GM23248 (cell line): ENCODE measurements at regions not wholly inside any gene's neighbourhood (a gene's known extent, or its start where the extent isn't known, plus 50 kb on each side); places are given as distances from the start of the nearest gene placed in this dataset.
"Not testable (repeated sequence)": the region's sequence is repeated elsewhere in the genome, so short reads cannot be mapped to it uniquely, and the experiment has no call there.

Experiments used
- DNase-seq: peaks from one replicate; pipeline ENCODE4 v3.0.0-alpha.2; 2015
- H2AFZ ChIP-seq: fragments of 200-600 bp; sonication (generic); 2 replicates; pipeline ENCODE4 v1.6.1; 2016; ENCODE audit warnings: antibody characterized with exemption
- H3F3A ChIP-seq: fragments of 200-600 bp; sonication (generic); 2 replicates; pipeline ENCODE4 v1.6.1; 2016; ENCODE audit warnings: mild to moderate bottlenecking, antibody characterized with exemption, mixed run types; ENCODE audit not compliant: insufficient read depth
- H3K27ac ChIP-seq: fragments of 200-600 bp; sonication (generic); 2 replicates; pipeline ENCODE4 v1.5.1; 2016; ENCODE audit warnings: mild to moderate bottlenecking
- H3K27me3 ChIP-seq: fragments of 200-600 bp; sonication (generic); replicated peaks from 2 replicates; pipeline ENCODE4 v1.6.1; 2016; ENCODE audit warnings: mild to moderate bottlenecking; ENCODE audit not compliant: insufficient read depth
- H3K36me3 ChIP-seq: fragments of 200-600 bp; sonication (generic); 2 replicates; pipeline ENCODE4 v1.6.1; 2016; ENCODE audit warnings: low read depth, mild to moderate bottlenecking
- H3K4me1 ChIP-seq: fragments of 200-600 bp; sonication (generic); 2 replicates; pipeline ENCODE4 v1.6.1; 2016; ENCODE audit warnings: mild to moderate bottlenecking; ENCODE audit not compliant: insufficient read depth
- H3K4me2 ChIP-seq: fragments of 200-600 bp; sonication (generic); one replicate; pipeline ENCODE4 v1.6.1; 2016; ENCODE audit warnings: mild to moderate bottlenecking; ENCODE audit not compliant: unreplicated experiment
- H3K4me3 ChIP-seq: fragments of 200-600 bp; sonication (generic); 2 replicates; pipeline ENCODE4 v1.5.1; 2016; ENCODE audit warnings: mild to moderate bottlenecking
- H3K79me2 ChIP-seq: fragments of 200-600 bp; sonication (generic); 2 replicates; pipeline ENCODE4 v1.6.1; 2016; ENCODE audit warnings: mild to moderate bottlenecking; ENCODE audit not compliant: insufficient read depth
- H3K9ac ChIP-seq: fragments of 200-600 bp; sonication (generic); 2 replicates; pipeline ENCODE4 v1.6.1; 2016; ENCODE audit warnings: mild to moderate bottlenecking
- H3K9me2 ChIP-seq: fragments of 200-600 bp; sonication (generic); 2 replicates; pipeline ENCODE4 v1.6.1; 2016; ENCODE audit warnings: mixed run types, mild to moderate bottlenecking, moderate library complexity; ENCODE audit not compliant: insufficient read depth
- H3K9me3 ChIP-seq: fragments of 200-600 bp; sonication (generic); one replicate; pipeline ENCODE4 v1.6.1; 2017; ENCODE audit warnings: low read depth
- H4K20me1 ChIP-seq: fragments of 200-600 bp; sonication (generic); 2 replicates; pipeline ENCODE4 v1.6.0; 2016; ENCODE audit not compliant: insufficient read depth
- EZH2 ChIP-seq: fragments of 200-600 bp; sonication (generic); IDR thresholded peaks from 2 replicates; pipeline ENCODE4 v1.6.1; 2018; ENCODE audit warnings: antibody characterized with exemption, mild to moderate bottlenecking; ENCODE audit not compliant: insufficient read depth, poor library complexity, severe bottlenecking
- EZH2phosphoT487 ChIP-seq: fragments of 200-600 bp; sonication (generic); IDR thresholded peaks from 2 replicates; pipeline ENCODE4 v1.6.1; 2018; ENCODE audit warnings: antibody characterized with exemption, moderate library complexity, mild to moderate bottlenecking, low read depth; ENCODE audit not compliant: insufficient read depth
- WGBS, 2 experiments: methylation state at CpG; one replicate each; pipeline ENCODE4 v1.1.6; 2015 to 2017; ENCODE audit warnings: low lambda C conversion rate in 2 of 2, low coverage in 1 of 2; ENCODE audit errors: missing lambda C conversion rate in 2 of 2; 5-methylcytosine and 5-hydroxymethylcytosine counted together
- in situ Hi-C: fragments of 300-500 bp; cut with MboI; formaldehyde crosslinking; loops from 2 replicates; pipeline ENCODE4 v1.15.0; 2020

DNA sequence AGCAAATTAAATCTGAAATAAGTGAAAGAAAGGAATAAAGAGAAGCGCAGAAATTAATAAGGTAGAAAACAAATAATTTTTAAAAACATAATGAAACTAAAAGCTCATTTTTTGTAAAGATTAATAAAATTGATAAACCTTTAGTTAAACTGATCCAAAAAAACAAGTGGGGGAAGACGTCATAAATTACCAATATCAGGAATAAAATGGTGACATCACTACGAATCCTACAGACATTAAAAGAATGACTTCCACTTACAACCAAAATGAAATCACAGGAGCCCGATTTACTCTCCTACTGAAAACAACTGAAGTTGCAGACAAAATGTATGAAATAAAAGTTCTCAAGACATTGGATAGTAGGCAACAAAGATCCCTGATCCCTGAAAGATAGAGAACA lies 68.1 kb upstream of the IFFO2 start:
- TF ChIP-seq EZH2phosphoT487 (no peak), EZH2 (no peak)
- DNase-seq: no peak
- H3K4me3 ChIP-seq: no peak overlapping the region
- no peaks in the 10 kb centered on the region for H3K36me3 ChIP-seq
- H3F3A ChIP-seq: no peaks in the 10 kb centered on the region
- no peak overlapping the region for H2AFZ ChIP-seq
- H4K20me1 ChIP-seq: no peaks in the 10 kb centered on the region
- no peaks in the 10 kb centered on the region for H3K79me2 ChIP-seq
- in situ Hi-C loops: no loop called here
- H3K9me3 ChIP-seq: no peaks in the 10 kb centered on the region
- H3K4me1 ChIP-seq: no peaks in the 10 kb centered on the region
- no peaks in the 10 kb centered on the region for H3K9me2 ChIP-seq
- no peak overlapping the region for H3K27ac ChIP-seq
- WGBS, 2 experiments: 68 to 76% methylated on average over 4 of the region's 4 CpGs
- H3K27me3 ChIP-seq: no peaks in the 10 kb centered on the region
- no peak overlapping the region for H3K9ac ChIP-seq
- H3K4me2 ChIP-seq: no peak overlapping the region

DNA sequence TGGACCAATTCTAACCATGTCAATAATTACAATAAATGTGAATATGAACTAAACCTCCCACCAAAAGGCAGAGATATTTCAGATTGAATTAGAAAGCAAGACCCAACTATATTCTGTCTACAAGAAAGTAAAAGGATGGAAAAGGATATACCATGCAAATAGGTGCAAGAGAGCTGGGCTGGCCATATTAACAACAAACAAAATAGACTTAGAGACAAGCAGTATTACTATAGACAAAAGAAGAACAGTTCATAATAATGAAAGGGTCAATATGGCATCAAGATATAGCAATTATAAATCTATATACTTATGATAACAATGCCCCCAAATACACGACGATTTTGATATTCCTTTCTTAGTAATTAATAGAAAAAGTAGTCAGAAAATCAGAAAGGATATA lies 67.3 kb upstream of the IFFO2 start:
- Histone ChIP-seq H3K79me2 (no peaks in the 10 kb centered on the region), H3K4me1 (no peaks in the 10 kb centered on the region), H3K9me2 (no peaks in the 10 kb centered on the region), H3K27ac (no peak overlapping the region), H2AFZ (no peak overlapping the region), H3K36me3 (no peaks in the 10 kb centered on the region), H3K9me3 (no peaks in the 10 kb centered on the region), H3K9ac (no peak overlapping the region), H3K4me3 (no peak overlapping the region), H3F3A (no peaks in the 10 kb centered on the region), H3K27me3 (no peaks in the 10 kb centered on the region), H3K4me2 (no peak overlapping the region), H4K20me1 (no peaks in the 10 kb centered on the region)
- TF ChIP-seq EZH2phosphoT487: no peak
- TF ChIP-seq EZH2: no peak
- in situ Hi-C loops: no loop called here
- WGBS, 2 experiments: 89 to 98% methylated on average over 2 of the region's 2 CpGs
- no peak for DNase-seq

DNA sequence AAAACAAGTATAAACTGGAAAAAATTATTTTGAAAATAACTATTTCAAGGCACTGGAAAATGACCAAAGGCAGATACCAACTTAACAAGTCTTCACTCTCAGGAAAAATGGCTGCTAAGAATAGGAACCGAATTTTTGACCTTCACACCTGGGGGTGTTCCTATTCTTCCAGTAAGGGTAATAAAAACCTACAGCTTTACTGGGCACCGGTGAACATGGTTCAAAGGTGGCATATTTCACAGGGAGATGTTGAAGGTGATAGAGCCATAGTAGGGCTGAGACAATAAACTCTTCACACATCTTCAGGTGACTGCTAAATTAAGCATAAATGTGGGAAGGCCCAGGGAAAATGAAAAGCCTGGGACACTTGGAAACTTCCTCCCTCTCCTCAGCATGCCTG lies 65.4 kb upstream of the IFFO2 start:
- H2AFZ ChIP-seq: no peak overlapping the region
- H3F3A ChIP-seq: no peaks in the 10 kb centered on the region
- no peaks in the 10 kb centered on the region for H3K4me1 ChIP-seq
- no peak for DNase-seq
- H3K9me2 ChIP-seq: no peaks in the 10 kb centered on the region
- 33 to 35% methylated on average over 2 of the region's 2 CpGs for WGBS, 2 experiments
- no peak overlapping the region for H3K4me2 ChIP-seq
- no peaks in the 10 kb centered on the region for H4K20me1 ChIP-seq
- H3K27me3 ChIP-seq: no peaks in the 10 kb centered on the region
- H3K4me3 ChIP-seq: no peak overlapping the region
- in situ Hi-C loops: no loop called here
- H3K79me2 ChIP-seq: no peaks in the 10 kb centered on the region
- H3K9ac ChIP-seq: no peak overlapping the region
- H3K9me3 ChIP-seq: no peaks in the 10 kb centered on the region
- H3K36me3 ChIP-seq: no peaks in the 10 kb centered on the region
- TF ChIP-seq EZH2 (no peak), EZH2phosphoT487 (no peak)
- H3K27ac ChIP-seq: no peak overlapping the region

DNA sequence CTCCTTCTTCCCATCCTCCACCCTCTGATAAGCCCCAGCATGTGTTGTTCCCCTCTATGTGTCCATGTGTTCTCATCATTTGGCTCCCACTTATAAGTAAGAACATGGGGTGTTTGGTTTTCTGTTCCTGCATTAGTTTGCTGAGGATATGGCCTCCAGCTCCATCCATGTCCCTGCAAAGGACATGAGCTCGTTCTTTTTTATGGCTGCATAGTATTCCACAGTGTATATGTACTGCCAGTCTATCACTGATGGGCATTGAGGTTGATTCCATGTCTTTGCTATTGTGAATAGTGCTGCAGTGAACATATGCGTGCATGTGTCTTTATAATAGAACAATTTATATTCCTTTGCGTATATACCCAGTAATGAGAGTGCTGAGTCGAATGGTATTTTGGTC lies 62.8 kb upstream of the IFFO2 start:
- H3F3A ChIP-seq, H4K20me1 ChIP-seq, H3K79me2 ChIP-seq, H2AFZ ChIP-seq, H3K36me3 ChIP-seq, H3K27me3 ChIP-seq, in situ Hi-C loops, H3K9ac ChIP-seq, H3K9me3 ChIP-seq, DNase-seq, H3K4me2 ChIP-seq, H3K4me3 ChIP-seq, H3K9me2 ChIP-seq, H3K4me1 ChIP-seq, H3K27ac ChIP-seq: not testable (repeated sequence)
- 83 to 89% methylated on average over 4 of the region's 4 CpGs for WGBS, 2 experiments

DNA sequence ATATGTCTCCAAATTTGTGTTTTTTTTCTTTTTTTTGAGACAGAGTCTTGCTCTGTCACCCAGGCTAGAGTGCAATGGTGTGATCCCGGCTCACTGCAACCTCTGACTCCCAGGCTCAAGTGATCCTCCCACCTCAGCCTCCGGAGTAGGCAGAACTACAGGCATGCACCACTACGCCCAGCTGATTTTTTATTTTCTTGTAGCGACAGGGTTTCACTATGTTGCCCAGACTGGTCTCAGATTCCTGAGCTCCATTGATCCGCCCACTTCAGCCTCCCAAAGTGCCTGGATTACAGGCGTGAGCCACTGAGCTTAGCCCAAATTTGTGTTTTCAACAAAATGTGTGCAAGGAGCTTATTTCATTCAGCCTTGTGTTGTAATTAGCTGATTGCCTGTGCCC lies 59.0 kb upstream of the IFFO2 start:
- no peaks in the 10 kb centered on the region for H3K36me3 ChIP-seq
- H3F3A ChIP-seq: peaks cover 25% of the 10 kb centered on the region
- H3K79me2 ChIP-seq: no peaks in the 10 kb centered on the region
- no peaks in the 10 kb centered on the region for H4K20me1 ChIP-seq
- 89 to 95% methylated on average over 6 of the region's 6 CpGs for WGBS, 2 experiments
- no peak for TF ChIP-seq EZH2
- no peak for TF ChIP-seq EZH2phosphoT487
- no peak overlapping the region for H2AFZ ChIP-seq
- H3K4me3 ChIP-seq: no peak overlapping the region
- H3K27me3 ChIP-seq: no peaks in the 10 kb centered on the region
- no peak for DNase-seq
- H3K4me2 ChIP-seq: no peak overlapping the region
- no peak overlapping the region for H3K27ac ChIP-seq
- H3K9me3 ChIP-seq: no peaks in the 10 kb centered on the region
- H3K9ac ChIP-seq: no peak overlapping the region
- in situ Hi-C loops: no loop called here
- peaks cover 23% of the 10 kb centered on the region for H3K4me1 ChIP-seq
- H3K9me2 ChIP-seq: no peaks in the 10 kb centered on the region
